Naive thymus-derived CD8-positive, alpha-beta T cell (primary cell): ENCODE measurements at regions not wholly inside any gene's neighbourhood (a gene's known extent, or its start where the extent isn't known, plus 50 kb on each side); places are given as distances from the start of the nearest gene placed in this dataset.
"Not testable (repeated sequence)": the region's sequence is repeated elsewhere in the genome, so short reads cannot be mapped to it uniquely, and the experiment has no call there.

Source experiments
- ATAC-seq, 2 donors: fragments of 150-1000 bp; cut with Tn5 transposase in 1 of 2; sonication (Bioruptor Pico), chemical (Tn5 transposase) in 1 of 2; 1 replicate in 1 of 2; 2 replicates in 1 of 2; pipeline ENCODE4 v1.10.0; 2021; ENCODE audit warnings: mild to moderate bottlenecking in 2 of 2, moderate library complexity in 2 of 2
- POLR2A ChIA-PET: fragments of 350-600 bp; sonication (Branson Sonifier 250); formaldehyde crosslinking; loops from one replicate; lab custom pipeline; 2021; ENCODE audit warnings: antibody characterized with exemption; lab: Charles Lee
- DNase-seq, 10 donors: peaks; one replicate each; pipeline versions ENCODE4 v3.0.0 to v3.0.0-alpha.2; 2020 to 2022
- H3K27ac Mint-ChIP-seq, 10 donors: one replicate each; pipeline ENCODE4 v1.8.0; 2020 to 2022; ENCODE audit warnings: mild to moderate bottlenecking in 10 of 10, mixed read lengths in 10 of 10, moderate library complexity in 4 of 10, inconsistent platforms in 1 of 10
- H3K27me3 Mint-ChIP-seq, 5 donors: one replicate each; pipeline ENCODE4 v1.8.0; 2021 to 2022; ENCODE audit warnings: mixed read lengths in 5 of 5
- H3K36me3 Mint-ChIP-seq, 3 donors: one replicate each; pipeline ENCODE4 v1.8.0; 2020 to 2022; ENCODE audit warnings: mixed read lengths in 3 of 3, mild to moderate bottlenecking in 2 of 3, inconsistent platforms in 1 of 3
- H3K4me1 Mint-ChIP-seq, 4 donors: one replicate each; pipeline ENCODE4 v1.8.0; 2021 to 2022; ENCODE audit warnings: mixed read lengths in 4 of 4
- H3K4me3 Mint-ChIP-seq, 10 donors: one replicate each; pipeline ENCODE4 v1.8.0; 2020 to 2022; ENCODE audit warnings: mild to moderate bottlenecking in 10 of 10, mixed read lengths in 10 of 10, moderate library complexity in 6 of 10, inconsistent platforms in 1 of 10
- H3K9me3 Mint-ChIP-seq, 9 donors: one replicate each; pipeline ENCODE4 v1.8.0; 2020 to 2022; ENCODE audit warnings: mixed read lengths in 9 of 9, mild to moderate bottlenecking in 3 of 9, inconsistent platforms in 1 of 9, moderate library complexity in 1 of 9

- POLR2A ChIA-PET, ATAC-seq, H3K4me1 Mint-ChIP-seq, DNase-seq, H3K9me3 Mint-ChIP-seq, H3K36me3 Mint-ChIP-seq: not testable (repeated sequence)
- peak overlapping the region in 3 of 10 donors; percentile 29 to 54 (median 52) for H3K27ac Mint-ChIP-seq
- peaks cover 2 to 11% (median 3%) of the 10 kb centered on the region in 5 donors for H3K27me3 Mint-ChIP-seq
- peak overlapping the region in 2 of 10 donors; percentile 22 to 44 for H3K4me3 Mint-ChIP-seq
Measured at GRCh38 chr7:142561396-142561795, 187.9 kb upstream of the PRSS1 start.

DNA sequence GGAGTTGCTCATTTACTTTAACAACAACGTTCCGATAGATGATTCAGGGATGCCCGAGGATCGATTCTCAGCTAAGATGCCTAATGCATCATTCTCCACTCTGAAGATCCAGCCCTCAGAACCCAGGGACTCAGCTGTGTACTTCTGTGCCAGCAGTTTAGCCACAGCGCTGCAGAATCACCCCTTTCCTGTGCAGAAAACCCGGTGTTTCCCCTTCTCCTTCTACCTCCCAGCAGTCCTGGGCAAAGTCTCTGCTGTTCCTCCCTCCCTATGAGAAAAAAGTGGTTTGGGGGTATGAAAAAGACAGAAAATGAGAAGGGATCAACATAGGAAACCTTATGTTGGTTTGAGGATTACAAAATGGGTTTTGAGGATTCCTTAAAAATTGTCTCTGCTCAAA lies 188.5 kb upstream of the PRSS1 start:
- Mint-ChIP-seq H3K27ac (peak overlapping the region in 3 of 10 donors; percentile 8 to 52 (median 29)), H3K4me3 (peak overlapping the region in 5 of 10 donors; percentile 36 to 54 (median 42)), H3K27me3 (peaks cover 2 to 11% (median 3%) of the 10 kb centered on the region in 5 donors)
- DNase-seq, ATAC-seq, H3K36me3 Mint-ChIP-seq, H3K4me1 Mint-ChIP-seq, POLR2A ChIA-PET, H3K9me3 Mint-ChIP-seq: not testable (repeated sequence)

- Mint-ChIP-seq H3K9me3 (no peaks in the 10 kb centered on the region), H3K36me3 (peaks cover 0 to 2% (median 0%) of the 10 kb centered on the region in 3 donors), H3K27me3 (peaks cover 2 to 11% (median 3%) of the 10 kb centered on the region in 5 donors), H3K4me3 (peak overlapping the region in 8 of 10 donors; percentile 16 to 54 (median 38)), H3K27ac (peak overlapping the region in 3 of 10 donors; percentile 4 to 74 (median 5)), H3K4me1 (peaks cover 0 to 3% (median 2%) of the 10 kb centered on the region in 4 donors)
- ATAC-seq (no peak), DNase-seq (no peak)
- POLR2A ChIA-PET: interaction anchor here (0.9 kb wide), 1 partner anchor 227 kb away, joined by 4 read pairs; no protein-coding TSS in a partner anchor
Measured at GRCh38 chr7:142560166-142560565, 189.1 kb upstream of the PRSS1 start.

DNA sequence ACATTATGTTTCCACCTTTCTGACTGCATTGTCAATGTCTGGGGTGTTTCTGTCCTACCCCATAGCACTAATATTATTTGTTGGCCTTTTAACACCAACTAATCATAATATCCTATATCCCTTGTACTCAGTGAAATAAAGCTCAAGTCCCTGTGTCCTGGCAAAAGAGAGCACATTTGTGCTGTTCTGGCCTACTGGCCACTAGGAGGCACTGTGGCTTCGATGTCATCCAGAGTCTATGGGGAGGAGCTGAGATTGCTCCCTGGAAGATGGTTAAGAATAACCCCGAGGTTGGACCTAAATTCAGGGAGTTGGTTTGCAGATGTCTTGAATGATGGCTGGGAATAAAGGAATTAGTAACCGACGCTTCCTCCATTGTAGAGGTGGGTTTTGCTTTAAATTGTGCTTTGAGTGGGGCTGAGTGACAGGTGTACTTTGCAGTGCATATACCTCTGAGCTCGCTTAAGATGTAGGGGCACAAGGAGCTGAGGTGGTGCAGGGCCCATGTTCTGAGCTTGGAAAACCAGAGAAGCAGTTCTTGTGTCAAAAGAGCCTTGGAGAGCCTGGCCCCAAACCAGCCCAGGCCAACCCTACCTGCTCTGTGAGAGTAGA lies 191.2 kb upstream of the PRSS1 start:
- POLR2A ChIA-PET: interaction anchor here (0.7 to 1.2 kb wide), 4 partner anchors 20 to 253 kb away, joined by 3 to 4 read pairs (median 3); no protein-coding TSS in a partner anchor
- Mint-ChIP-seq H3K36me3 (peaks cover 0 to 2% (median 0%) of the 10 kb centered on the region in 3 donors), H3K4me1 (peaks cover 0 to 6% (median 3%) of the 10 kb centered on the region in 4 donors), H3K27ac (peak overlapping the region in 6 of 10 donors; percentile 20 to 88 (median 60)), H3K9me3 (no peaks in the 10 kb centered on the region), H3K4me3 (peak overlapping the region; percentile 16 to 71 (median 34)), H3K27me3 (peaks cover 0 to 11% (median 3%) of the 10 kb centered on the region in 5 donors)
- DNase-seq (peak; percentile 15 to 66 (median 38)), ATAC-seq (peak; percentile 79 to 80)

DNA sequence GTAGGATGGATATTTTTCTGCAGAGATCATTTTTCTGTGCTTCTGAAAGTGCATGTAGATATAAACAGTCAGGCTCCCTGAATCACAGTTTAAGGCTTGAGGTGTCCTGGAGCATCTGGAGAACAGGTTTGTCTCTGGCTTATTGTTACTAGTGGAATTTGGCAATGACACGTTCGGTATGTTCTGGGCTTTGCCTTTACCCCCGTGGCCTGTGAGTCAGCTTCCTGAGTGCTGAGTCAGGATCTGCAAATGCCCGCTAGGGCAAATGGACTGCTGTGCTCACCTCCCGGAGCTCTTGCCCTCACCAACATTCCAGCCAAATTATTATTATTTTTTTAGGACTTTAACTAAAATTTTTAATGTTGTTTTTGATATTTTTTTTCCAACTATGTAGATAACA lies 192.5 kb upstream of the PRSS1 start:
- ATAC-seq (no peak), DNase-seq (no peak)
- peaks cover 0 to 6% (median 3%) of the 10 kb centered on the region in 4 donors for H3K4me1 Mint-ChIP-seq
- POLR2A ChIA-PET: no interaction called here
- H3K9me3 Mint-ChIP-seq: no peaks in the 10 kb centered on the region
- H3K27me3 Mint-ChIP-seq: peaks cover 0 to 8% (median 3%) of the 10 kb centered on the region in 5 donors
- no peak overlapping the region for H3K4me3 Mint-ChIP-seq
- H3K36me3 Mint-ChIP-seq: peaks cover 0 to 2% (median 0%) of the 10 kb centered on the region in 3 donors
- no peak overlapping the region for H3K27ac Mint-ChIP-seq

DNA sequence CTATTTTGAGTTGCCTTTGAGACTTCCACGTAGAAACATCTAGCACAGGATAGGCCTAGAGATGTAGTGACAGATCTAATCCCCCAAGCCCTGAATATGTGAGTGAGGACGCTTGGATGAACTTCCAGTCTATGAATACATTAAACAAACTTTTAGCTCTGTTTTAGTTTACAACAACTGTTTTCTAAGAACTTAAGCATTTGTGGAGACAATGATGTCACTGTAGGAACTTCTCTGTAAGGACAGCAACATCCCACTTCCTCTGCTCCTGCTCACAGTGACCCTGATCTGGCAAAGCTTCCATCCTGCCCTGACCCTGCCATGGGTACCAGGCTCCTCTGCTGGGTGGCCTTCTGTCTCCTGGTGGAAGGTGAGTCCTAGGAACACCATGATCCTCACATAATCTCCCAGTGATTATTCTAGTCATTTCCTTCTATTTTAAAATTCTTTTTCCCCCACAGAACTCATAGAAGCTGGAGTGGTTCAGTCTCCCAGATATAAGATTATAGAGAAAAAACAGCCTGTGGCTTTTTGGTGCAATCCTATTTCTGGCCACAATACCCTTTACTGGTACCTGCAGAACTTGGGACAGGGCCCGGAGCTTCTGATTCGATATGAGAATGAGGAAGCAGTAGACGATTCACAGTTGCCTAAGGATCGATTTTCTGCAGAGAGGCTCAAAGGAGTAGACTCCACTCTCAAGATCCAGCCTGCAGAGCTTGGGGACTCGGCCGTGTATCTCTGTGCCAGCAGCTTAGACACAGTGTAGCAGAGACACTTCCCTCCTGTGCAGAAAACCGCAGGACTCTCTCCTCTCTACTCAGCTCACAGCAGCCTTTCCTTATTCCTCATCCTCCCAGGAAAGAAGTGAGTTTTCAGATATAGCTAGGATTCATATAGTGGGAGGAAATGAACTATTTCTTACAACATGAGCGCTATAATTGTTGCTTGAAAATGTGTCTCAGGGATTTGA lies 194.4 kb upstream of the PRSS1 start:
- Mint-ChIP-seq H3K27ac (peak overlapping the region in 3 of 10 donors; percentile 4 to 57 (median 34)), H3K9me3 (no peaks in the 10 kb centered on the region), H3K4me3 (peak overlapping the region in 2 of 10 donors; percentile 14 to 43), H3K4me1 (peaks cover 0 to 6% (median 3%) of the 10 kb centered on the region in 4 donors), H3K36me3 (peaks cover 0 to 2% (median 0%) of the 10 kb centered on the region in 3 donors), H3K27me3 (peaks cover 0 to 8% (median 3%) of the 10 kb centered on the region in 5 donors)
- POLR2A ChIA-PET: no interaction called here
- DNase-seq: no peak
- ATAC-seq: peak in 1 of 2 donors; percentile 28

DNA sequence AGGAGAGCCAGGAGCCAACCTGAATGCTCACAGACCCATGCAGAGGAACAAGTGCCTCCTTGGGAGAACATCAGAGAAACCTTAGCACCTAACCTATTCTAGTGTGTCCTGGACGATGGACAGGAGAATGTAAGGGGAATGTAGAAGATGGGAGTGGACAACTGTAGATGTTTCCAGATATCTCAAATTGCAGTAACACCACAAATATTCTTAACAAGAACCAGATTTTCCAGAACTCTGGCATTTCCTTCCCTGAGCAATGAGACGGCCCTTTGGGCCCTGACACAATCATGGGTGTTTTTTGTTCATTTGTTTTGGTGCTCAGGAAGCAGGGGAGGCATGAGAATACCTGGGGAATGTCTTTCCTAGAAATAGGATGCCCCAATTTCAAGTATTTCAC lies 196.1 kb upstream of the PRSS1 start:
- Mint-ChIP-seq H3K4me3 (no peak overlapping the region), H3K36me3 (peaks cover 0 to 2% (median 0%) of the 10 kb centered on the region in 3 donors), H3K27me3 (peaks cover 0 to 8% (median 0%) of the 10 kb centered on the region in 5 donors), H3K9me3 (no peaks in the 10 kb centered on the region), H3K4me1 (peaks cover 0 to 6% (median 3%) of the 10 kb centered on the region in 4 donors), H3K27ac (peak overlapping the region in 1 of 10 donors; percentile 56)
- DNase-seq (no peak), ATAC-seq (no peak)
- POLR2A ChIA-PET: no interaction called here

- ATAC-seq (no peak), DNase-seq (no peak)
- POLR2A ChIA-PET: no interaction called here
- Mint-ChIP-seq H3K36me3 (no peaks in the 10 kb centered on the region), H3K4me1 (peaks cover 0 to 3% (median 0%) of the 10 kb centered on the region in 4 donors), H3K27me3 (no peaks in the 10 kb centered on the region), H3K9me3 (no peaks in the 10 kb centered on the region), H3K27ac (no peak overlapping the region), H3K4me3 (no peak overlapping the region)
Measured at GRCh38 chr7:142548978-142549377, 200.3 kb upstream of the PRSS1 start.

GRCh38 chr7:142546452-142546851 lies 202.8 kb upstream of the PRSS1 start:
- Mint-ChIP-seq H3K4me3 (no peak overlapping the region), H3K27me3 (no peaks in the 10 kb centered on the region), H3K27ac (peak overlapping the region in 2 of 10 donors; percentile 4 to 27), H3K36me3 (no peaks in the 10 kb centered on the region), H3K9me3 (no peaks in the 10 kb centered on the region), H3K4me1 (peaks cover 0 to 3% (median 0%) of the 10 kb centered on the region in 4 donors)
- POLR2A ChIA-PET: no interaction called here
- DNase-seq (no peak), ATAC-seq (no peak)

DNA sequence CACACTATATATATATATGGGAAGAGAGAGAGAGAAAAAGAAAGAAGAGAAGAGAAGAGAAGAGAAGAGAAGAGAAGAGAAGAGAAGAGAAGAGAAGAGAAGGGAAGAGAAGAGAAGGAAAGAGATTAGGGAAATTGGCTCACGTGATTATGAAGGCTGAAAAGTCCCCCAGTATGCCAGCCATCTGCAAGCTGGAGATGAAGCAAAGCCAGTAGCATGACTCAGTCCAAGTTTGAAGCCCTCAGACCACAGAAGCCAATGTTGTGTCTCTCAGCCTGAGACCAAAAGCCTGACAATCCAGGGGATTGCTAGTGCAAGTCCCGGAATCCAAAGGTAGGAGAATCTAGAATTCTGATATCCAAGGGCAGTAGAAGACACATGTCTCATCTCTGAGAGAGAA lies 206.3 kb upstream of the PRSS1 start:
- Mint-ChIP-seq H3K9me3 (no peaks in the 10 kb centered on the region), H3K27me3 (no peaks in the 10 kb centered on the region), H3K4me1 (peaks cover 7 to 21% (median 15%) of the 10 kb centered on the region in 4 donors), H3K36me3 (no peaks in the 10 kb centered on the region), H3K27ac (peak overlapping the region in 1 of 10 donors; percentile 35), H3K4me3 (no peak overlapping the region)
- POLR2A ChIA-PET: no interaction called here
- DNase-seq (no peak), ATAC-seq (no peak)

DNA sequence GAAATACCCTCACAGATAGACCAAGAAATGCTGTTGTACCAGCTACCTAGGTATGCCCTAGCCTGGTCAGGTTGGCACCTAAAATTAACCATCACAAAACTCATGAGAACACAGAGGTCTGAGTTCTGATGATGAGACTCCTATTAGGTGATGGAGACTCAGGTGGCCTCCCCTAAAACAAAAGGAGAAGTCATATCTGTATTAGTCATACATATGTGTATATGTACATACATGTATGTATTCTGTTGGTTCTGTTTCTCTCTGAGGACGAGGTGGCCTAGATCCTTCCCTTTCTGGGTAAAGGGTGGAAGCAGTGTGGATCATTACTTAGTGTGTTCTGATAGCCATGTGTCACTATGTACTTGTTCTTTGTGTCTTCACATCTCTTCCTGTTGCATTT lies 207.2 kb upstream of the PRSS1 start:
- Mint-ChIP-seq H3K4me3 (no peak overlapping the region), H3K27me3 (no peaks in the 10 kb centered on the region), H3K36me3 (no peaks in the 10 kb centered on the region), H3K4me1 (peaks cover 7 to 21% (median 15%) of the 10 kb centered on the region in 4 donors), H3K9me3 (no peaks in the 10 kb centered on the region), H3K27ac (peak overlapping the region in 3 of 10 donors; percentile 9 to 54 (median 52))
- ATAC-seq (no peak), DNase-seq (no peak)
- POLR2A ChIA-PET: no interaction called here

GRCh38 chr7:142540371-142540770 lies 208.9 kb upstream of the PRSS1 start:
- no peak for DNase-seq
- no peaks in the 10 kb centered on the region for H3K9me3 Mint-ChIP-seq
- POLR2A ChIA-PET: no interaction called here
- H3K27ac Mint-ChIP-seq: peak overlapping the region in 7 of 10 donors; percentile 8 to 82 (median 70)
- no peaks in the 10 kb centered on the region for H3K27me3 Mint-ChIP-seq
- no peaks in the 10 kb centered on the region for H3K36me3 Mint-ChIP-seq
- peak overlapping the region in 3 of 10 donors; percentile 18 to 60 (median 49) for H3K4me3 Mint-ChIP-seq
- no peak for ATAC-seq
- H3K4me1 Mint-ChIP-seq: peaks cover 7 to 30% (median 21%) of the 10 kb centered on the region in 4 donors
